ENCODE measurements at regions not wholly inside any gene's neighbourhood (a gene's known extent, or its start where the extent isn't known, plus 50 kb on each side); places are given as distances from the start of the nearest gene placed in this dataset.

DNA sequence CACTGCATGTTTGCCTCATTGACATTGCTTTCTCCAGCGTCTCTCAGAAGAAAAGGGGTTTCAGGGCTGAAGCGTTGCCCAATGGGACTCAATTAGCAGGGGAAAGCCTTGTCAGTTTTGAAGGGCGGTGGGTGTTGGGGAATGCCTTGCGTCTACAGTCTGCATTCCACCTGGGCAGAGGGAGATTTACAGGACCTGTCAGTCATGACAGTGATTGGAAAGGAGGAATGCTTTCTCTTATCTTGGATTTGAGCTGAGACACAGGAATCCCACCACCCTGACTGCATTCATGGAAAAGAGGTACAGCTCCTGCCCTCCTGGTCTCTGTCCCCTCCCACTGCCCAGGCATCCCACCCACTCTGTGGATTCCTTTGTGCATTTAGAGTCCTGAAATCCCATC lies 123.9 kb downstream of the ACKR3 start:
- no peak for DNase-seq (ENCODE audit: low spot score)

DNA sequence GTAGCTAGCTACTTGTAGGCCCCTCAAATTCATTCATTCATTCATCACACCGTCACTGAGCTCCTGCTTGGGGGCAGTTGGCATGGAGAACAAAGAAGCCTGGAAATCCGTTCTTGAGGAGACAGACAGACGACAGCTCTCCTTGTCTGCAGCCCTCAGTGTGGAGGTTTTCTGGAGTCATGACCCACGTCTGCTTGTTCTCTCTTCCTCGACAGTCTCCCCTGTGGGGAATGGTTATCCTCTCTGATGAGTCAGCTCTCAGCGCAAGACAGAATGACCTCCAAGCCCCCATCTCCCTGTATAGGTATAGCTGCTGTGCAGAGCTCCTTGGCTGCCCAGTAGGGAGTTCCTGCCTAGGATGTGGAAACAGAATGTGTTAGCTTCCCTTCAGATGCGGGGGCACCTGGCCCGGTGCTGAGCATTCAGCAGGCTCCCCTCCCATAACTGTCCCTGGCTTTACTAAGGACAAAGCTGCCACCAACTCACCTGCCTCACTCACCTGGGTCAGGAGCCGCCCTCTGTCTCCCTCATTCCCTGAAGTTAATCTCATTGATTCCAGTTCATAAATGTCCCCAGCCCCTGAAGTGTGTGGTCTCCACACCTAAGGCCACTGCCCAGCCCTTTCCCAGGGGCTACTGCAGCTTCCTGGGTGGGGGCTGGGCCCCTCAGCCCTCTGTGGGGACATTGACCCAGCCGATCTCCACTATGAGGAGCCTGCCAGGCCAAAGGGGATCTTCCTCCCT lies 124.7 kb downstream of the ACKR3 start:
- no peak overlapping the region for H3K27ac Mint-ChIP-seq
- H3K27me3 Mint-ChIP-seq = peaks cover 12 to 18% of the 10 kb centered on the region in 2 donors
- DNase-seq (ENCODE audit: low spot score) (no peak), ATAC-seq (no peak)
- H3K9me3 Mint-ChIP-seq = no peaks in the 10 kb centered on the region
- H3K36me3 Mint-ChIP-seq = no peaks in the 10 kb centered on the region
- H3K4me1 Mint-ChIP-seq (ENCODE audit: low read depth in 2 of 2) = no peaks in the 10 kb centered on the region
- H3K4me3 Mint-ChIP-seq = no peak overlapping the region

More for the DNA sequence above, 123.9 kb downstream of the ACKR3 start:
- Mint-ChIP-seq H3K27me3 (peaks cover 10 to 21% of the 10 kb centered on the region in 2 donors), H3K4me1 (ENCODE audit: low read depth in 2 of 2) (no peaks in the 10 kb centered on the region), H3K4me3 (no peak overlapping the region), H3K9me3 (no peaks in the 10 kb centered on the region), H3K27ac (no peak overlapping the region), H3K36me3 (no peaks in the 10 kb centered on the region)
- no peak for ATAC-seq

DNA sequence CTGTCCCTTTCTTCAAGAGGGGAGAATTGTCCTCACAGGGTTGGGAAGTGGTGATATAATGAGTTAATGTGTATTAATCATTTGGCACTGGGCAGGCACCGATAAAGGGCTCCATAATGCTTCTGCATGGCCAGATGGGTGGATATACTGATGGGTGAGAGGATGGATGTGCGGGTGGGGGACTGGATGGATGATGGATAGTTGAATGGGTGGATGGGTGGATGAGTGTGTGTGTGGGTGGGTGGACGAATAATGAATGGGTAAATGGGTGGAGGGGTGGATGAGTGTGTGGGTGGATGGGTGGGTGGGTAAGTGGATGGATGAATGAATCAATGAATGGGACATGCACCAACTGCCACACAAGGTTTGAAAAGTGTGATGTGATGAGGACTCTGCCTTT lies 127.2 kb downstream of the ACKR3 start:
- peaks cover 6 to 7% of the 10 kb centered on the region in 2 donors for H3K27me3 Mint-ChIP-seq
- H3K27ac Mint-ChIP-seq = no peak overlapping the region
- H3K4me3 Mint-ChIP-seq = no peak overlapping the region
- no peak for ATAC-seq
- no peak for DNase-seq (ENCODE audit: low spot score)
- no peaks in the 10 kb centered on the region for H3K36me3 Mint-ChIP-seq
- H3K4me1 Mint-ChIP-seq (ENCODE audit: low read depth in 2 of 2) = no peaks in the 10 kb centered on the region
- no peaks in the 10 kb centered on the region for H3K9me3 Mint-ChIP-seq

DNA sequence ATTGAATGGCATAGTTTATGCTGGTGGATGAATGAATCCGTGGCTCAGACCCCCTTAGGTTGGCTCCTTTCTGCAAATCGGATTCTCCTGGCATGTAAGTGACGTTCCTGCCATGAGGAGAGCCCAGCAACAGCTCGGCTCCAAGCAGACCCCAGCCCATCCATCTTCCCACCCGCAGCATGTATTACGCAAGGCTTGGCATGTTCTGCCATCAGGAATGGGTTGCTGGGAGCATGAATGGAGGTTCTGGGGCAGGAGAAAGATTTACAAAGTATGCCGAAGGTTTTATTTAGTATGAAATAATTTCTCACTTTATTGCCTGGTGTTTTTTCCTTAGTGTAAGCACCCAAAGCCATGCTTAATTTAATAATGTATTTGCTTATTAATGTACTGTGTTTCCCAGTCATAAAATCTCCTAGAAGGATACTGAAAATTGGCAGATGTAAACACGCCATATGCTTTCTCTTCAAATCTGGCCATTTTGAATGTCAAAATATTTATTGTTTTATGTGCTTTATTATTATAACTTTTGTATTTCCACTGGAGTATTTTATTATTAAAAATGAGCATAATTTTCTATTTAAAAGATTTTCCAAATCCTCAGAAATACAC lies 128.5 kb downstream of the ACKR3 start:
- Mint-ChIP-seq H3K4me3 (no peak overlapping the region), H3K27me3 (peaks cover 6 to 7% of the 10 kb centered on the region in 2 donors), H3K27ac (no peak overlapping the region), H3K9me3 (no peaks in the 10 kb centered on the region), H3K4me1 (ENCODE audit: low read depth in 2 of 2) (no peaks in the 10 kb centered on the region), H3K36me3 (no peaks in the 10 kb centered on the region)
- no peak for ATAC-seq
- DNase-seq (ENCODE audit: low spot score) = no peak

DNA sequence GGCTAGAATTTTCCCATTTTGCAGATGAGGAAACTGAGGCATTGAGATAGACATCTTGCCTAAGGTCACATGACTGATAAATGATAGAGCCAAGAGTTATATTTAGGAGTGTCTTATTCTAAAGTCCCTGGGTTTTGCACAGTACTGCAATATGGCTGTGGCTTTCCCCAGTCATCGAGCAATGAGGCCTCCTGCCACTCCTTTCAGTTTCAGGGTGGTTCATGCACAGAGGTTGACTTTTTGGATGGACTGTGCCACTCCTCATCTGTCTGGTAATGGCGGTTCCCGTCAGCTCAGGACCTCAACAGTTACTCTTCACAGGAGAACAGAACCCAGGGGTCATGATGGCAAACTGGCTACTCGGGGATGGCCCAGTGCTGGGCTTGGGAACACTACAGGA lies 131.1 kb downstream of the ACKR3 start:
- no peak overlapping the region for H3K4me3 Mint-ChIP-seq
- peaks cover 6 to 7% of the 10 kb centered on the region in 2 donors for H3K27me3 Mint-ChIP-seq
- H3K4me1 Mint-ChIP-seq (ENCODE audit: low read depth in 2 of 2) = no peaks in the 10 kb centered on the region
- DNase-seq (ENCODE audit: low spot score) = no peak
- H3K36me3 Mint-ChIP-seq = no peaks in the 10 kb centered on the region
- no peaks in the 10 kb centered on the region for H3K9me3 Mint-ChIP-seq
- no peak overlapping the region for H3K27ac Mint-ChIP-seq
- no peak for ATAC-seq

DNA sequence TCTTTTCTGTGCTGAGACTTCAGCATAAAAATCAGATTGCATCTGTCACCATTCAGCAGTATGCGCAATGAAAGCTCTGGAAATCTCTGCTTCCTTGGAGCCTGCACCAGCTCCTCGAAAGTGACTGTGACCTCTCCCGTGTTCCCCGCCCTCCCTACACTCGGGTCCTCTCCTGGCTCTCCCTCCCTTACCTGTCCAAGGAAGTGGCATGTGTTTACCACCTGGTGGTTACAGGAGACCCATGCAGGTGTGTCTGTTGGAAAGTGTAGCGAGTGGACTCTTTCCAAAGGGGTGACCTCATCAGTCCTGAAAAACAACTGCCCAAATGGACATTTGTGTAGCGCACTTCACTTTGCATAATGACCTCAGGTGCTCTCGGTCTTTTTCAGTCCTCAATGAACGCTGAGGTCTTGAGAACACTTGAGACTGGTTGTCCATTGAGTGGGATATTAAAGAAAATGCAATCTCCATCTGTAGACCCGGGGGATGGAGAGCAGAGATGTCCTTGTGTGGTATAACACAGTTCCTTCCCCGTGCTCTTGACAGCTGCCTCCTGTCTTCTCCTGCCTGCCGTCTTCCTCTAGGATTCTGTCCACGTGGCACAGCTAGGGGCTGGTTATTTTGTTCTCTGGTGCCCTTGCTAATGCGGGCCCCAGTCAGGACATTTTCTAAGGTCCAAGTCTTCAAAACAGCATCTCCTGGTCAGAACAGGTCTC lies 133.2 kb downstream of the ACKR3 start:
- Mint-ChIP-seq H3K4me3 (no peak overlapping the region), H3K9me3 (no peaks in the 10 kb centered on the region), H3K27ac (no peak overlapping the region), H3K4me1 (ENCODE audit: low read depth in 2 of 2) (no peaks in the 10 kb centered on the region), H3K27me3 (peaks cover 5 to 6% of the 10 kb centered on the region in 2 donors), H3K36me3 (no peaks in the 10 kb centered on the region)
- no peak for ATAC-seq
- DNase-seq (ENCODE audit: low spot score) = no peak

DNA sequence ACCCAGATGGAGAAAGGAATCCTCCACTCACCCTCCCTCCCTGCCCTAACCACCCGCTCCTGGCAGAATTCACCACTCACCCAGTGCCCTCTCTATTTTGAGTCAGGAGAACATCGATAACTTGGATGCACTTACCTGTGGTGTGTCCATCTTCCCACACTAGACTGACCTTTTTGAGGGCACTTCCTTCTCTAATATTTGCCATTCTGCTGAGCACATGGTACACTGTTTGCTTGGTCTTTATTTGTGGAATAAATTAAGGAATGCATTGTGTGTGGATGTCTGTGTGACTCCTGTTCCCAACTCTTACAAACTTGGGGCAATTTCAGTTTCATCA lies 133.7 kb downstream of the ACKR3 start:
- H3K27ac Mint-ChIP-seq = no peak overlapping the region
- no peaks in the 10 kb centered on the region for H3K4me1 Mint-ChIP-seq (ENCODE audit: low read depth in 2 of 2)
- H3K9me3 Mint-ChIP-seq = no peaks in the 10 kb centered on the region
- DNase-seq (ENCODE audit: low spot score) (no peak), ATAC-seq (no peak)
- no peak overlapping the region for H3K4me3 Mint-ChIP-seq
- H3K36me3 Mint-ChIP-seq = no peaks in the 10 kb centered on the region
- H3K27me3 Mint-ChIP-seq = peaks cover 5 to 6% of the 10 kb centered on the region in 2 donors

DNA sequence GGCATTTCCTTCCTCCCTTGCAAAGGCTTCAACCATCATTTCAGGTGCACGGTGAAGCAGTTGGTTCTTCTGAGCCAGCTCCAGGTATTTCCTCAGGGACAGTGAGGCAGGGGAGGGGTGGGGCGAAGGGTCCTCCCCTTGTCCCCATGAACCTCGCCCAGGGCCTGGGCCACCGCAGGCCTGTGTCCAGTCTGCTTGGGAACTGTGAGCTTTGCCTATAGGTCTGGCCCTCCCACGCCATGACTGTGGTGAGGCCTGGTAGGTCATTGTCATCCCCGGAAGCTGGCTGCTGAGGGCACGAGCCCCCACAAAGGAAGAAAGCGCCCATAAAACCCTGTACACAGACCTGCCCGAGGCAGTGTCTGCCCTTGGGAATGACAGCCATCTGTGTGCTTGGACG lies 134.3 kb downstream of the ACKR3 start:
- no peaks in the 10 kb centered on the region for H3K36me3 Mint-ChIP-seq
- no peak for ATAC-seq

DNA sequence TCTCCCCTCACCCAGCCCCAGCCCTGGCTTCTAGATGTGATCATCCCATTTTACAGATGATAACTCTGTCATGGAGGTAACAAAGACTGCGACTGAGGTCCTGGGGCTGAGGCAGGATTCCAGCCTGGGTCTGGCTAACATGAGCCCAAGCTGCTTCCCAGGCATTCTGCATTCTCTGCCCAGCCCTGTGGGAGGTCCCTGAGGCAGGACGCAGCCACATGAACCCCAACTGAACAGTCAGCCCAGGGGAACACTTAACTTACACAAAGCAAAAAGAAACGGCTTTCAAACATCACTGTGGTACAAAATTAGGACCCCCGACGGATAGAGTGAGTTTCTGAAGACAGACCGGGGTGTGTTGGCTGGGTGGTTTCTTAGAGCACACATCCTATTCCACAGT lies 135.3 kb downstream of the ACKR3 start:
- H3K27ac Mint-ChIP-seq = no peak overlapping the region
- H3K36me3 Mint-ChIP-seq = no peaks in the 10 kb centered on the region
- H3K4me1 Mint-ChIP-seq (ENCODE audit: low read depth in 2 of 2) = no peaks in the 10 kb centered on the region
- ATAC-seq (no peak), DNase-seq (ENCODE audit: low spot score) (no peak)
- H3K9me3 Mint-ChIP-seq = no peaks in the 10 kb centered on the region
- H3K27me3 Mint-ChIP-seq = peaks cover 3 to 6% of the 10 kb centered on the region in 2 donors
- no peak overlapping the region for H3K4me3 Mint-ChIP-seq

More for the DNA sequence above, 134.3 kb downstream of the ACKR3 start:
- Mint-ChIP-seq H3K4me3 (no peak overlapping the region), H3K4me1 (ENCODE audit: low read depth in 2 of 2) (no peaks in the 10 kb centered on the region), H3K27ac (no peak overlapping the region), H3K9me3 (no peaks in the 10 kb centered on the region), H3K27me3 (peaks cover 5 to 6% of the 10 kb centered on the region in 2 donors)
- DNase-seq (ENCODE audit: low spot score) = no peak

DNA sequence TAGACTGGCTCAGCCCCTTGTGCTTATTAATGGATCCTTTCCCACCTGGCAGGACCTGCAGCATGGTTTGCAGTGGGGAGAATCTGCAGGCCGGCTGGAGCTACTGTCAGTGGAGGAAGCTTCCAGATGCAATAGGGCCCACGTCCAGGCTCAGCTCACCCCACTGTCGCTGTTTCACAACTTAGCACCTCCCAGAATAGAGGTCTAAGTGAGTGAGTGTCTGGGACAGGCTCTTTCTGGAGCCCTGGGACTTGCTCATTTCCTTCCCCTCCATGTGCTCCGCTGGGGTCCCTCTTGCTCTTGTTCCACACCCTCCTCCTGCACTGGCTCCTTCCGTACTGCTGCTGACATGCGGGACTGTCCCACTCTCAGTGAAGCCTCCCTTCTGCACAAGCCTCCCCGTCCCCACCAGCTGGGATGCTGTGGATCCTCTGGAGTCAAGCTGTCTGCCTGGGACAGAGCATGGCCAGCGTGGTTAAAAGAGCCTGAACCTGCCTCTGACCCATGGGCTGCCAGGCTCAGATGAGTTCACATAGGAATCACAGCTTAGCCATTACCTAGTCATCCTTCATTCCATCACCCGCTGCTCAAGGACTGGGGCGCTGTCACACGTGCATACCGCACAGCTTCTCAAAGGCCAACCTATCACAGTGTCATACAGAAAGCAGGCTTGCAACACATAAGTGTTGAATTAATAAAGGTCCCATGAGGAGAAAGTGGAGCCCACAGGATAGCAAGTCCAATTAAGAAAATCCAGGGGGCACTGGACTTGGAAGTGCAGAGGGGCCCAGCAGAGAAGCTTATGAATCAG lies 135.9 kb downstream of the ACKR3 start:
- no peaks in the 10 kb centered on the region for H3K9me3 Mint-ChIP-seq
- no peak overlapping the region for H3K27ac Mint-ChIP-seq
- DNase-seq (ENCODE audit: low spot score) = no peak
- H3K4me1 Mint-ChIP-seq (ENCODE audit: low read depth in 2 of 2) = no peaks in the 10 kb centered on the region
- H3K36me3 Mint-ChIP-seq = no peaks in the 10 kb centered on the region
- no peak overlapping the region for H3K4me3 Mint-ChIP-seq
- no peak for ATAC-seq
- H3K27me3 Mint-ChIP-seq = peaks cover 3 to 6% of the 10 kb centered on the region in 2 donors

DNA sequence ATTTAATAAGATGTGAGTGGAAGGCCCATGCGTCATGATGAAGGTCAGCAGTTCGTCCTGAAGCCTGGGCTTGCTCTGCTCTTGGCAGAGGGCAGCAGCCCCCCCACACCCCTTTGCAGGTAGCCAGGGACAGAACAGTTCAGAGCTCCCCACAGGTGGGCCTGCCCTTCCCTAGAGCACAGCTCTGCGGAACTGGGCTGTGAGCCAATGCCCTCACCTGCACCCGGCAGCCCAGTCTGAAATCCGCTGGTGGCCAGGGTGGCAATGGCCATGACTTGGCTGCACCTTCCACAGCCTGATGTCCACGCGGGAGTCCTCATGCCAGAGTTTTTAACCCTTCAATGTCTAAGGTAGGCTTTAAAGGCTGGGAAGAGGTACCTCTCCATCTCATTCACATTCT lies 136.7 kb downstream of the ACKR3 start:
- no peak for DNase-seq (ENCODE audit: low spot score)
- Mint-ChIP-seq H3K9me3 (no peaks in the 10 kb centered on the region), H3K36me3 (no peaks in the 10 kb centered on the region), H3K27me3 (peaks cover 0 to 3% of the 10 kb centered on the region in 2 donors), H3K4me1 (ENCODE audit: low read depth in 2 of 2) (no peaks in the 10 kb centered on the region), H3K27ac (no peak overlapping the region), H3K4me3 (no peak overlapping the region)
- ATAC-seq = no peak

DNA sequence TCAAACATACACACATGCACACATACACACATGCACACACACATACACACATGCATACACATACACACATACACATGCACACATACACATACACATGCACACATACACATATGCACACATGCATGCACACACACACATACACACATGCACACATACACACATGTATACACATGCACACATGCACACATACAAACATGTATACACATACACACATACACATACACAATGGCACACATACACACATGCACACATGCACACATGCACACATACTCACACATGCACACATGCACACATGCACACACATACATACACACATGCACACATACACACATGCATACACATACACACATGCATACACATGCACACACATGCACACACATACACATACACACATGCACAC lies 137.2 kb downstream of the ACKR3 start:
- DNase-seq (ENCODE audit: low spot score) (no peak), ATAC-seq (no peak)
- Mint-ChIP-seq H3K4me1 (ENCODE audit: low read depth in 2 of 2) (no peaks in the 10 kb centered on the region), H3K4me3 (no peak overlapping the region), H3K27ac (no peak overlapping the region), H3K36me3 (no peaks in the 10 kb centered on the region), H3K27me3 (peaks cover 0 to 3% of the 10 kb centered on the region in 2 donors), H3K9me3 (no peaks in the 10 kb centered on the region)

DNA sequence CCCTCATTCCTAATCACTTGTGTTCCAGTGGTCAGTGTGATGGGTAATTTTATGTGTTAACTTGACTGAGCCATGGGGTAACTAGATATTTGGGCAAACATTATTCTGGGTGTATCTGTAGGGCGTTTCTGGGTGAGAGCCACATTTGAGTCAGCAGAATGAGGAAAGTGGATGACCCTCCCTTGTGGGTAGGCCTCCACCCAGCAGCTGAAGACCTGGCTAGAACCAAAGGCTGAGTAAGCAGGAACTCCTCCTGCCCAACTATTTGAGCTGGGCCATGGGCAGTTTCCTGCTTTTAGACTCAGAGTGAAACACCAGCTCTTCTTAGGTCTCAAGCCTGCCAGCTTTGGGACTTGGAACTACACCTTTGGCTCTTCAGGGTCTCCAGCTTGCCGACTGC lies 141.8 kb downstream of the ACKR3 start:
- Mint-ChIP-seq H3K27me3 (peaks cover 8 to 9% of the 10 kb centered on the region in 2 donors), H3K4me1 (ENCODE audit: low read depth in 2 of 2) (no peaks in the 10 kb centered on the region), H3K4me3 (no peak overlapping the region), H3K27ac (no peak overlapping the region), H3K9me3 (no peaks in the 10 kb centered on the region), H3K36me3 (no peaks in the 10 kb centered on the region)
- no peak for ATAC-seq
- no peak for DNase-seq (ENCODE audit: low spot score)

DNA sequence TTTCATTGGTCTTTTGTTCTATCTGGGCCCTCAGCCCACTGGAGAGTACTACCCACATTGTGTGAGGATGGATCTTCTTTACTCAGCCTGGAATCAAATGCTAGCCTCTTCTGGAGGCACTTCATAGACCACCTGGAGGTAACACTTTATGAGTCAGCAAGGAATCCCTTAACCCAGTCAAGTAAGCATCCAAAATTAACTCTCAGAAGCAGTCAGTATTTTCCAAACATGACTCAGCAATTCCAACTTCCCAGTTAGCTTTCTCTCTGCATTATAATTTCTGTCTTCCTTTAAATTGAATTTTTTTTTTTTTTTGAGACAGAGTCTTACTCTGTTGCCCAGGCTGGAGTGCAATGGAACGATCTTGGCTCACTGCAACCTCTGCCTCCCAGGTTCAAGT lies 142.7 kb downstream of the ACKR3 start:
- DNase-seq (ENCODE audit: low spot score) = no peak
- H3K36me3 Mint-ChIP-seq = no peaks in the 10 kb centered on the region
- no peaks in the 10 kb centered on the region for H3K9me3 Mint-ChIP-seq
- no peak for ATAC-seq
- H3K27me3 Mint-ChIP-seq = peaks cover 9 to 12% of the 10 kb centered on the region in 2 donors
- no peak overlapping the region for H3K27ac Mint-ChIP-seq
- H3K4me1 Mint-ChIP-seq (ENCODE audit: low read depth in 2 of 2) = no peaks in the 10 kb centered on the region
- H3K4me3 Mint-ChIP-seq = no peak overlapping the region

Data from natural killer cell treated with Interleukin-12 subunit alpha and Interleukin-12 subunit beta and Interleukin-15 and Interleukin-18, amount 100 ng/mL, for 72 hours (primary cell).